Activated naive CD4-positive, alpha-beta T cell treated with anti-CD3 and anti-CD28 coated beads, Interleukin-2, amount 50 U/mL, for 24 hours (primary cell): ENCODE measurements at regions not wholly inside any gene's neighbourhood (a gene's known extent, or its start where the extent isn't known, plus 50 kb on each side); places are given as distances from the start of the nearest gene placed in this dataset.
"Not testable (repeated sequence)": the region's sequence is repeated elsewhere in the genome, so short reads cannot be mapped to it uniquely, and the experiment has no call there.

ENCODE experiments used
- H3K27ac Mint-ChIP-seq: one replicate; pipeline ENCODE4 v1.8.0; 2021; ENCODE audit warnings: mild to moderate bottlenecking, mixed read lengths
- H3K27me3 Mint-ChIP-seq: one replicate; pipeline ENCODE4 v1.8.0; 2021; ENCODE audit warnings: mixed read lengths
- H3K36me3 Mint-ChIP-seq: one replicate; pipeline ENCODE4 v1.8.0; 2021; ENCODE audit warnings: mixed read lengths
- H3K4me1 Mint-ChIP-seq: one replicate; pipeline ENCODE4 v1.8.0; 2021; ENCODE audit warnings: mixed read lengths
- H3K4me3 Mint-ChIP-seq: one replicate; pipeline ENCODE4 v1.8.0; 2021; ENCODE audit warnings: mild to moderate bottlenecking, mixed read lengths
- H3K9me3 Mint-ChIP-seq: one replicate; pipeline ENCODE4 v1.8.0; 2021; ENCODE audit warnings: mixed read lengths

GRCh38 chr4:128552586-128552907 is 257.0 kb upstream of the JADE1 start:
- H3K4me1 Mint-ChIP-seq = peaks cover 14% of the 10 kb centered on the region

GRCh38 chr4:128551280-128551679 is 258.2 kb upstream of the JADE1 start:
- no peak overlapping the region for H3K4me3 Mint-ChIP-seq
- H3K27ac Mint-ChIP-seq = no peak overlapping the region
- peaks cover 14% of the 10 kb centered on the region for H3K4me1 Mint-ChIP-seq
- H3K27me3 Mint-ChIP-seq = peaks cover 8% of the 10 kb centered on the region
- no peaks in the 10 kb centered on the region for H3K36me3 Mint-ChIP-seq
- peaks cover 5% of the 10 kb centered on the region for H3K9me3 Mint-ChIP-seq

More at GRCh38 chr4:128552586-128552907, 257.0 kb upstream of the JADE1 start:
- Mint-ChIP-seq H3K9me3 (peaks cover 5% of the 10 kb centered on the region), H3K4me3 (peak overlapping the region; percentile 92), H3K36me3 (no peaks in the 10 kb centered on the region), H3K27ac (no peak overlapping the region), H3K27me3 (peaks cover 8% of the 10 kb centered on the region)

DNA sequence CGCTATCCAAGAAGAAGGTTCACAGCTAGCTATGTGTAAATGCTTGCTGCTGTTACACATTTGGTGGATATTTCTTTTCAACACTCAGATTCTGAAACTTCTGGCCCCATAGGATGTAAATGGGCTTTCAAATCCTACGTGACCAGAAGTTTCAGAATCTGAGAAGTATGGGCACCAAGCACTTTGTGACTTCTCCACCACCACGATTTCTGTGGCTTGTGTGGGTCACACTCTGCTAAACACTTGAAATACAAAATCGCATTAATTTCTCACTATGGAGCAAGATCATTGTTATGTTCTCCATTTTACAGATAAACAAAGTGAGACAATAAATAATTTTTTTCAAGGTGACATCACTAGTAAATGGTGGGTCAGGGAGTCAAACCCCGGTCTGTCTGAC is 259.4 kb upstream of the JADE1 start:
- Mint-ChIP-seq H3K27me3 (peaks cover 8% of the 10 kb centered on the region), H3K4me3 (no peak overlapping the region), H3K9me3 (peaks cover 5% of the 10 kb centered on the region), H3K4me1 (peaks cover 14% of the 10 kb centered on the region), H3K36me3 (no peaks in the 10 kb centered on the region), H3K27ac (no peak overlapping the region)

DNA sequence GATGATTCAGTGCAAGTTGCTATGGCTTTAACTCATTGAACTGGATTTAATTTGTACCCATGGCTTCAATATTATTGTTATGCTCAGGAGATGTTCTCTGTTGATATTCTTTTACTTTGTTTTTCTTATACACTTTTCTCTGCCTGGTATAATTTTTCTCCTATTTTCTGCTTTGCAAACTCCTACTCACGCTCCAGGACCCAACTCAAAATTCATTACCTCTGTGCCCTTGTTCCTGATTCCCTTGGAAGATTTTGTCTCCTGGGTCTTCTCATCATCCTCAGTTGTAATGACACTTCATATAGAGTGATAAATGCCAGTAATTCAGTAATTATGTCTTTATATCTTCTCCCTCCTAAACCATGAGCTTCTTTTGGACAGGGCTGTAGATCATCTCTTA is 259.9 kb upstream of the JADE1 start:
- Mint-ChIP-seq H3K27me3 (peaks cover 8% of the 10 kb centered on the region), H3K4me3 (no peak overlapping the region), H3K9me3 (peaks cover 5% of the 10 kb centered on the region), H3K4me1 (peaks cover 14% of the 10 kb centered on the region), H3K36me3 (no peaks in the 10 kb centered on the region), H3K27ac (no peak overlapping the region)

DNA sequence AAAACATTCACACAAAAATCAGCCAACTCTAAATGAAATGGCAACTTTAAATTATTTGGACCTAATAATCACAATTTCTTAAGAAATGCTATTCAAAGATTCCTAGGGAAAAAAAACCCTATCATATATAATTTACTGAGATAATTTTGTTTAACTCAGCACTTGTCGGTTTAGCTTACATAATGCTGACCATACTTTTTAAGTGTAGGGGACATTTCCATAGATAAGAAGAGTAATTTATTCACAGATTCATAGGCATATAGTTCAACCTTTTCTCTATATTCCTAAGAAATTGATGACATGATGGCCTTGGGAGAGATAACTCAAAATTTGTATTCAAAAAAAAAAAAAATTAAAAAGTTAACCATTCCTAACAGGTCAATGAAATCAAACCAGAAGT is 260.8 kb upstream of the PGRMC2 start:
- peaks cover 8% of the 10 kb centered on the region for H3K4me1 Mint-ChIP-seq
- peaks cover 5% of the 10 kb centered on the region for H3K9me3 Mint-ChIP-seq
- H3K4me3 Mint-ChIP-seq = no peak overlapping the region
- H3K27ac Mint-ChIP-seq = no peak overlapping the region
- H3K36me3 Mint-ChIP-seq = no peaks in the 10 kb centered on the region
- H3K27me3 Mint-ChIP-seq = peaks cover 8% of the 10 kb centered on the region

- Mint-ChIP-seq H3K27ac (no peak overlapping the region), H3K4me1 (no peaks in the 10 kb centered on the region), H3K9me3 (no peaks in the 10 kb centered on the region), H3K36me3 (no peaks in the 10 kb centered on the region), H3K27me3 (no peaks in the 10 kb centered on the region), H3K4me3 (no peak overlapping the region)
Measured at GRCh38 chr4:128544272-128544671, 256.7 kb upstream of the PGRMC2 start.

GRCh38 chr4:128543696-128544095 is 256.1 kb upstream of the PGRMC2 start:
- Mint-ChIP-seq H3K36me3 (no peaks in the 10 kb centered on the region), H3K9me3 (no peaks in the 10 kb centered on the region), H3K4me3 (no peak overlapping the region), H3K27me3 (no peaks in the 10 kb centered on the region), H3K27ac (no peak overlapping the region), H3K4me1 (no peaks in the 10 kb centered on the region)

DNA sequence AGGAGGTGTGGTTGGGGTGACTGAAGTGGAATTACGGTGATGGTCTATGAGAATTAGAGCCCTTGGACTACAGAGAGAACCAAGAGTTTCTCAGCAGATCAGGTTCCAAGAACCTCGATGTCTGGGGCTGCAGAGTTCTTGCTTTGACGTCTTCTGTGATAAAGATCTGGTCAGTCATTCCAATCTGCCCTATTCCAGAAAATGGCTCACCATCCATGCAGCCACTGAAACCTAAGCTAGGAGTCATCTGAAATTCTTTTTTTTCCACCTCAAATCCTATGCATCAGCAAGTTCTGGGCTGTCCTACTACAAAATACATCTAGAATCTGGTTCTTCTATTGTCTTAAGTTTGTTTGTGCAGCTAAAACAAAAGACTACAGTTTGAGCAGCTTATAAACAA is 254.4 kb upstream of the PGRMC2 start:
- no peak overlapping the region for H3K27ac Mint-ChIP-seq
- H3K36me3 Mint-ChIP-seq = no peaks in the 10 kb centered on the region
- H3K9me3 Mint-ChIP-seq = no peaks in the 10 kb centered on the region
- H3K27me3 Mint-ChIP-seq = no peaks in the 10 kb centered on the region
- no peaks in the 10 kb centered on the region for H3K4me1 Mint-ChIP-seq
- no peak overlapping the region for H3K4me3 Mint-ChIP-seq

DNA sequence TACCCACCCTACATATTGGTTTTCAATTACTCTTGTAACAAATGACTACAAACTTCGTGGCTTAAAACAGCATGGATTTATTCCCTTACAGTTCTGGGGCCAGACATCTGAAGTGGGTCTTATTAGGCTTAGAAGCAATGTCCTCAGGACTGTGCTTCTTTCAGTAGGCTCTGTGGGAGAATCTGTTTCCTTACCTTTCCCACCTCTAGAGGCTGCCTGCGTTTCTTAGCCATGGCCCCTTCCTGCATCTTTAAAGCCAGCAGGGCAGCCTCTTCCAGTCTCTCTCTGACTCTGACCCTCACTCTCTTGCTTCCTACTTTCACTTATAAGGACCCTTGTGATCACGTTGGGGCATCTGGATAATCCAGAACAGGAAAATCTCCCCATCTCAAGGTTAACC is 252.5 kb upstream of the PGRMC2 start:
- Mint-ChIP-seq H3K4me3 (no peak overlapping the region), H3K27me3 (no peaks in the 10 kb centered on the region), H3K36me3 (no peaks in the 10 kb centered on the region), H3K9me3 (no peaks in the 10 kb centered on the region), H3K27ac (no peak overlapping the region), H3K4me1 (no peaks in the 10 kb centered on the region)

GRCh38 chr4:128538111-128538882 is 250.7 kb upstream of the PGRMC2 start:
- Mint-ChIP-seq H3K36me3 (no peaks in the 10 kb centered on the region), H3K9me3 (no peaks in the 10 kb centered on the region), H3K4me1 (no peaks in the 10 kb centered on the region), H3K27me3 (no peaks in the 10 kb centered on the region), H3K4me3 (no peak overlapping the region), H3K27ac (no peak overlapping the region)

- Mint-ChIP-seq H3K4me3 (no peak overlapping the region), H3K27me3 (no peaks in the 10 kb centered on the region), H3K36me3 (no peaks in the 10 kb centered on the region), H3K4me1 (no peaks in the 10 kb centered on the region), H3K27ac (no peak overlapping the region), H3K9me3 (no peaks in the 10 kb centered on the region)
Measured at GRCh38 chr4:128536746-128537145, 249.1 kb upstream of the PGRMC2 start.

- H3K9me3 Mint-ChIP-seq, H3K4me3 Mint-ChIP-seq, H3K36me3 Mint-ChIP-seq, H3K27ac Mint-ChIP-seq, H3K27me3 Mint-ChIP-seq, H3K4me1 Mint-ChIP-seq: not testable (repeated sequence)
Measured at GRCh38 chr4:128535510-128535909, 247.9 kb upstream of the PGRMC2 start.

DNA sequence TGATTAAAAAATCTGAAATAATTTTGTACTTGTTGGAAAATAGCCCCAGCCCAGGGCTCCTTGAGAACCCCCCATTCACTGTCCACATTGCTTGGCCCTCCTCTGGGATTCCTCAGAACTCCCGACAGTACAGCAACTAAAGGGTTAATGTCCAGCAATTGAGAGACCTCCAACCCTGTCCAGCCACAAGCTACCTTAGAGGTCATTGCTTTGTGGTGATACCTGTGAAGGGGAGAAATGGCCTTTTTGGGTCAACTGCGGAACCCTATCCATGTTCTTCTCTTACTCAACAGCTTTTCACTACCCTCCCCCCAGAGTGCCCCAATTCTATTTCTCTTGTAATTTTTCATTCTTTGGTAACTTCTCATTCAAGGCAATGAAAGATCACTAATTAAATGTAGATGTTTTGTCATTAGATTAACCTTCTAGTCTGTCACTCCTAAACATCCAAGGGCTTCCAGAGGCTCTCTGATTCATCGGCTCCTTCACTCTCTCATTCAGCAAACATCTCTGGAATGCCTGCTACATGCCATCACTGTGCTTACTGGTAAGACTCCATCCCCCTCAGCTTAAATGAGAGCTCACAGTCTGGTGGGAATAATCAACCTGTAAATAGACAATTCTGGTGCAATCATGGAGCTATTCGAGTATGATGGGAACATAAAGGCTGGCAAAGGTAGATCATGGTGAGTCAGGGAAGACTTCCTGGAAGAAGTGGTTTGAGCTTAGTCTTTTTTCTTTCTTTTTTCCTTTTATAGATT is 241.4 kb upstream of the PGRMC2 start:
- Mint-ChIP-seq H3K27ac (no peak overlapping the region), H3K4me3 (no peak overlapping the region), H3K4me1 (peaks cover 3% of the 10 kb centered on the region), H3K36me3 (no peaks in the 10 kb centered on the region), H3K27me3 (no peaks in the 10 kb centered on the region), H3K9me3 (no peaks in the 10 kb centered on the region)

DNA sequence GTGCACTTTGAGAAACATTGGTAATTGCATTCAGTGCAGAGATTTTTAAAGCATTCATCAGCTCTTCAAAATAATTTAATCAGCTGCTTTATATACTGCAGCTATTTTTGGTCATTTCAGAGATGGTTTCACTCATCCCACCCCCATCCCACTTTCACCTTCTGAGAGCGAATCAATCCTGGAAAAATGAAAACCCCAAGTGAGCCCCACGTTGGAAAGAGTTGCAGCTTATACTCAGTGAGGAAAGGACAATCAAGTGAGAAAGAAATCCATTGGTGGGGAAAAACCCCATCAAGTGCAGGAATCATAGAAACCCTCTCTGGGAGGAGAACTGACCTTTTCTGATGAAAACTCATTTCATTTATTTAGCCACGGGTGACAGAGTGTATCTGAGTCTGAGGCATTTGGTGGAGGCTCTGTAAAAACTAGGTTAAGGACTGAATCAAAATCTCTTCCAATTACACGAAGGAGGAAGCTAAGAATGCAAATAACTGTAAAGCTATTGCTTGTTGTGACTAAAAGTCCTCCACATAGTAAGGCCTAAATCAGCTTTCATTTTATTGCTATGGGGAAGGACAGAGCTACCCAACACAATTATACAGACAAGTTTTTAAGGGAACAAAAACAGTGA is 240.4 kb upstream of the PGRMC2 start:
- H3K4me3 Mint-ChIP-seq = no peak overlapping the region
- H3K36me3 Mint-ChIP-seq = no peaks in the 10 kb centered on the region
- H3K27ac Mint-ChIP-seq = no peak overlapping the region
- no peaks in the 10 kb centered on the region for H3K9me3 Mint-ChIP-seq
- H3K27me3 Mint-ChIP-seq = no peaks in the 10 kb centered on the region
- peaks cover 3% of the 10 kb centered on the region for H3K4me1 Mint-ChIP-seq

GRCh38 chr4:128527351-128527750 is 239.7 kb upstream of the PGRMC2 start:
- Mint-ChIP-seq H3K27ac (no peak overlapping the region), H3K4me1 (peaks cover 3% of the 10 kb centered on the region), H3K4me3 (no peak overlapping the region), H3K36me3 (no peaks in the 10 kb centered on the region), H3K9me3 (no peaks in the 10 kb centered on the region), H3K27me3 (peaks cover 2% of the 10 kb centered on the region)

DNA sequence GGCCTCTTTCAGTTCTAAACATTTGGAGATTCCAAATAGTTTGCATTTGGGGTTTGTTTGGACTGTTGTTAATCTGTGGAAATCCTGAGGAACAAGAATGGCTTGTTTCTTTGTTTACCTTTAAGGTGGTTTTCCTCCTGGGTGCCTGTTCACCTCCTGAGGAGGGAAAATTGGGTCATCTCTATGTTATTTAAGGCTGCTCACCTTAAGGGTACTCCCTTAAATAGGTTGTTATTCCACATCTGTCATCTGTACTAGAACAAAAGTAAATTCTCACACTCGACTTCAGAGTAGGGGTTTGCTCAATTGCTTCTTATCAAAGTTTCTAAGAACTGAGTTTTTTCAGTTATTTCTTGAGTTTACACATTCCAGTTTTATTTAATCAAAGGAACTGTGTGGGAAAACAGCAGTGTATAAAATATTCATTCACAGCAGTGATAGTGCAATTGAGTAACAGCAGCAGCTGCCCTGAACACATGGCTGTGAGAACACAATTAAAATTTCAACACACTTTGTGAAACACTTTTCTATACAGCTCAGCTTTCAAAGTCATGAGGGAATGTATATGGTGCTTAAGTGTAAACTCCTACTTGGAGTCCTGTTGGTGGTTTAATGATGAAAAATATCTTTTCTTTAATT is 238.5 kb upstream of the PGRMC2 start:
- Mint-ChIP-seq H3K36me3 (no peaks in the 10 kb centered on the region), H3K27ac (no peak overlapping the region), H3K4me3 (no peak overlapping the region), H3K4me1 (peaks cover 3% of the 10 kb centered on the region), H3K9me3 (no peaks in the 10 kb centered on the region), H3K27me3 (peaks cover 4% of the 10 kb centered on the region)
